Adrenal gland (tissue), 5 donors: ENCODE measurements at regions not wholly inside any gene's neighbourhood (a gene's known extent, or its start where the extent isn't known, plus 50 kb on each side); places are given as distances from the start of the nearest gene placed in this dataset.

Experiments used
- POLR2A ChIP-seq, 2 donors: fragments of 450-650 bp; IDR thresholded peaks; one replicate each; pipeline ENCODE4 v1.6.1; 2017; ENCODE audit warnings: antibody characterized with exemption in 2 of 2, mild to moderate bottlenecking in 2 of 2, moderate library complexity in 1 of 2
- TF ChIP-seq, protein P1 (sequence below), 6 experiments: fragments of 450-650 bp in 4 of 6; fragments of 200-600 bp in 2 of 6; sonication (generic) in 1 of 6; IDR thresholded peaks; 1 replicate in 5 of 6; 2 replicates in 1 of 6; pipeline versions ENCODE4 v1.5.1 to v1.8.0; 2016 to 2021; ENCODE audit warnings: antibody characterized with exemption in 6 of 6, mild to moderate bottlenecking in 2 of 6, moderate library complexity in 1 of 6
- donor health status: DM: no; HTN: no; CAD: no.

DNA sequence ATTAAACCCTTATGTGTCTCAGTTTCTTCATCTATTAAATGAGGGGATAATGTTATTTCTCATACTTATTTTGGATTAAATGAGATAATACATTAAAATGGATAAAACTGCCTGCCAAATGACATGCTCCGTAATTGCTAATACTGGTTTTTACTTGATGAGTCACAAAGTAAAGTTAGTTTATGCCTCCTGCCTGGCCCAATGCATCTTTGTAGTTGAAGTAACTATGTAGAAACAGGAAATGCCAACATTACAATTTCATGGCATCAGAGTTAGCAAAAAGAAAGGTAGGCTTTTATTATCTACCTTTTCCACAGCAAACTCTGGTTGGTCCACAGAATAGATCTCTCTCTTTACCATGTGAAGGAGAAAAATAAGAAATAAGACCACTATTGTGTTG is 214.5 kb downstream of the TBX15 start:
- TF ChIP-seq, protein P1, sequence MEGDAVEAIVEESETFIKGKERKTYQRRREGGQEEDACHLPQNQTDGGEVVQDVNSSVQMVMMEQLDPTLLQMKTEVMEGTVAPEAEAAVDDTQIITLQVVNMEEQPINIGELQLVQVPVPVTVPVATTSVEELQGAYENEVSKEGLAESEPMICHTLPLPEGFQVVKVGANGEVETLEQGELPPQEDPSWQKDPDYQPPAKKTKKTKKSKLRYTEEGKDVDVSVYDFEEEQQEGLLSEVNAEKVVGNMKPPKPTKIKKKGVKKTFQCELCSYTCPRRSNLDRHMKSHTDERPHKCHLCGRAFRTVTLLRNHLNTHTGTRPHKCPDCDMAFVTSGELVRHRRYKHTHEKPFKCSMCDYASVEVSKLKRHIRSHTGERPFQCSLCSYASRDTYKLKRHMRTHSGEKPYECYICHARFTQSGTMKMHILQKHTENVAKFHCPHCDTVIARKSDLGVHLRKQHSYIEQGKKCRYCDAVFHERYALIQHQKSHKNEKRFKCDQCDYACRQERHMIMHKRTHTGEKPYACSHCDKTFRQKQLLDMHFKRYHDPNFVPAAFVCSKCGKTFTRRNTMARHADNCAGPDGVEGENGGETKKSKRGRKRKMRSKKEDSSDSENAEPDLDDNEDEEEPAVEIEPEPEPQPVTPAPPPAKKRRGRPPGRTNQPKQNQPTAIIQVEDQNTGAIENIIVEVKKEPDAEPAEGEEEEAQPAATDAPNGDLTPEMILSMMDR (IDR thresholded peaks at IDR 0.05), result no peak
- no peak for TF ChIP-seq POLR2A (IDR thresholded peaks at IDR 0.05)
